HG03432 (cell line): ENCODE measurements at regions not wholly inside any gene's neighbourhood (a gene's known extent, or its start where the extent isn't known, plus 50 kb on each side); places are given as distances from the start of the nearest gene placed in this dataset.

ENCODE experiments used
- ATAC-seq: cut with Tn5 transposase; IDR thresholded peaks from one replicate; pipeline ENCODE4 v1.9.1; 2021; ENCODE audit warnings: mild to moderate bottlenecking, moderate library complexity; ENCODE audit not compliant: unreplicated experiment

GRCh38 chr2:241924069-241924908 is 54.8 kb downstream of the RTP5 start:
- no peak for ATAC-seq

GRCh38 chr2:241924909-241925250 is 55.4 kb downstream of the RTP5 start:
- ATAC-seq, result no peak

DNA sequence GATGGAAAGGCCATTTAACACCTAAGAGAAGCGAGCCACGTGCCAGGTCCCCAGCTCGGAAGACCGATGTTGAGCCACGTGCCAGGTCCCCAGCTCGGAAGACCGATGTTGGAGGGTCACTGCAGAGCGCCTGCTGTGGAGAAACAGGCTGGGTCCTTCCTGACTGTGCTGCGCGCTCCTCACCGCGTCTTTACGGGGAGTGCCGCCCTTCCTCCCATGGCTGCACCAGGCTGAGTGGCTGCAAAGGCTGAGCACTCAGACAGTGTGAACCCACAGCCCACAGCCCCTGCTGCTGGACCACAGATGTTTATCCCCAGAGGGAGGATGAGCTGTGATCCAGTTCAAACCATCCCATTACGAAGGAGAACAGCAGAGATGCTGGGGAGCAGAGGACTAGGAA is 55.7 kb downstream of the RTP5 start:
- ATAC-seq, result no peak

DNA sequence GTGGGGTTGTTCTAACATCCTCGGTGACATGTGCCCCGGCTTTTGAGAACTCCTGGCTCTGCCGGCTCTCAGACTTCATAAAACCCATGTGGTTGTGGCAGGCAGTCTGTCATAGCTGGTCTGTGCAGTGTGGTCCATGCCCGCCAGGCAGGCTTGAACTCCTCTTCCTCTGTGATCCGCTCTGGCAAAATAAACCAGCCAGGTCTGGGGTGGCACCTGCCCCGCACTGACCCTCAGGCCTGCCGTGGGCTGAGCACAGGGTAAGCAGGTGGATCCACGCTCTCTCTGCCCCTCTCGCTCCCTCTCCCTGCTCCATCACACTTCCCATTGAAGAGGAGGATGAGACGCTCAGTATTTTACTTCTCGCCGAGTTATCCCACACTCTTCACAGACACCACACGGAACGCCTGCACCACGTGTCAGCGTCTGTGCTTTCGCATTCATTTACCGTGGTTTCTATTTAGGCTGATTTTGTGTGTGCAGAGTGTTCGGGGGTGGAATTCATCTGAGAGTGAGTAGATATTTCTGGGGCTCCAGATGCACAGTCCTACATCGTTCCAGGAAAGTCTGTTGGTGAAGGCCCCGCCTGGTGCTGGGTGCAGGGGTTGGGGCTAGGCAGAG is 56.4 kb downstream of the RTP5 start:
- ATAC-seq, result no peak

GRCh38 chr2:241926541-241927311 is 57.2 kb downstream of the RTP5 start:
- no peak for ATAC-seq

- ATAC-seq, result no peak
Measured at GRCh38 chr2:241929551-241930490, 60.3 kb downstream of the RTP5 start.

GRCh38 chr2:241931084-241931975 is 61.8 kb downstream of the RTP5 start:
- no peak for ATAC-seq

GRCh38 chr2:241931976-241932898 is 62.7 kb downstream of the RTP5 start:
- no peak for ATAC-seq

- no peak for ATAC-seq
Measured at GRCh38 chr2:241932899-241933178, 63.3 kb downstream of the RTP5 start.

- no peak for ATAC-seq
Measured at GRCh38 chr2:241933179-241933911, 63.8 kb downstream of the RTP5 start.

DNA sequence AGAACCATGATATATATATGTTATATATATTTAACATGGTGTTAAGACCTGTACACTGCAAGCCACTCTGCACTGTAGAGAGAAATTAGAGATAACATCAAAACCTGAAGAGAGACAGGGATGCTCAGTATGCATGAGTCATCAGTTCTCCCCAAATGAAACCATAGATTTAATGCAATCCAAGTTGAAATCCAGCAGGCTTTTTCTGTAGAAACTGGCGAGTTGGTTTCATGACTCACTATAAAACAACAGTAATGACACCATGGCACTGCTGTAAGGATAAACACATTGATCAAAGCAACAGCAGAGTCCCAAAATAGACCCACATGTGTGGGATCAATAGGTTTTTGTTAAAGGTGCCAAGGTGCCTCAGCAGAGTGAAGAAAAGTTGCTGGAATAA is 65.8 kb downstream of the RTP5 start:
- ATAC-seq, result no peak

DNA sequence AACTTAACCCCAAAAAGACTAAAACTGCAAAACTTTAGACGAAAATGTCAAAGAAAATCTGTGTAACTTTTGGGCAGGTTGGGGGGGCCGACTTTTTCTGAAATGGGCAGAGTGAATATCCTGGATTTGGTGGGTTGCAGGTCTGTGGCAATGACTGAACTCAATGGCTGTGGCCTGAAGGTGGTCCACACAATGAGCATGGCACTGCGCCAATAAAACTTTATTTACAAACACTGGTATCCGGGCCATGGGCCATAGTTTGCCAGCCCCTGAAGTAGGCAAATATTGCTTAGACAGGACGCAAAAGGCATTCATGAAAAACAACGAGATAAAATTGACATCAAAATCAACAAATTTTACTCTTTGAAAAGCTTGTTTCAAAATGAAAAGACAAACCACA is 66.2 kb downstream of the RTP5 start:
- ATAC-seq, result no peak

DNA sequence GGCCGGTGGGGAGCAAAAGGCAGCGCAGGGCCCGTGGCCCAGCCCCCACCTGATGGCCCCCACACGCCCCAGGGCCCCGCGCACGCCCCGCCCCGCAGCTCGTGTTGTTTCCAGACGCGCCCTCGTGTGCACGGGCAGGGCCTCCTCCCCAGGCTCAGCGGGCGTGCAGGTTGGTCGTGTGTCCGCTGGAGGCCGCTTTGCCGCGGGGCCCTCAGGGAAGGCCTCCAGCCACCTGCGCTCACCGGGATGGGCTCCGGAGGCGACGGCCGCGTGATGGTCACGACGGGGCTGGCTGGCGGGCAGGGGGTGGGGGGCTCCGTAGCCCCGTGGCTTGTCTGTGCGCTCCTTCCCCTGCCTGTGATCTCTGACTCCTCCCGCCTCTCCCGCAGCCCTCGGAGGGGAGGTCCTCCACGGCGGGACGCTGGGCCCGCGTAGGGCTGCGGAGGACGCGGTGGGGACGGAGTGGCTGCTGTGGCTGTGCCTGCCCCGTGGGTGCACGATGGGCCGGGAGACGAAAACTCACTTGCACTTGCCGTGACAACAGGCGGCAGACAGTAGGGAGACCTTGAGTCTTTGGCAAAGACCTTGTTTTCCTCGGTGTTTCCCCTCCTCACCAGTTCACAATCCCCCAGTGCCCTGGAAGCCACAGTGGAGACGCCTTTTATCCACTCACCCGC is 67.1 kb downstream of the RTP5 start:
- ATAC-seq, result no peak

DNA sequence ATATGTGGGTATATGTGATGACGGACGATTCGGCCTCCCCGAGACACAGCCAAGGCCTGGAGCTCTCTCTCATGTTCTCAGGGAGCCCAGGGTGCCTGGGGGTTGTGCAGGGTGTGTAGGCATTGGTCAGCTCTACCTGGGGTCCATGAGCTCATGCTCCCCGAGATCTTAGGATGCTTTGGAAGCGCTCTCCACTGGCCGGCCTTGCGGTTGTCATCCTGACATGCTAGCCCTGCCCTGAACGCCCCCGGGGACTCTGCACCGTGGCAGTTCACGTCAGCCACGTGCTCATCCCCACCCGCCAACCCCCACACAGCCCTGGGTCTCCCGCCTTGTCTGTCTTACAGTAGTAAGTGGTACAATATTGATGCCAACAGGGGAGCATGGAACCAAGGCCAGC is 67.8 kb downstream of the RTP5 start:
- ATAC-seq, result no peak

DNA sequence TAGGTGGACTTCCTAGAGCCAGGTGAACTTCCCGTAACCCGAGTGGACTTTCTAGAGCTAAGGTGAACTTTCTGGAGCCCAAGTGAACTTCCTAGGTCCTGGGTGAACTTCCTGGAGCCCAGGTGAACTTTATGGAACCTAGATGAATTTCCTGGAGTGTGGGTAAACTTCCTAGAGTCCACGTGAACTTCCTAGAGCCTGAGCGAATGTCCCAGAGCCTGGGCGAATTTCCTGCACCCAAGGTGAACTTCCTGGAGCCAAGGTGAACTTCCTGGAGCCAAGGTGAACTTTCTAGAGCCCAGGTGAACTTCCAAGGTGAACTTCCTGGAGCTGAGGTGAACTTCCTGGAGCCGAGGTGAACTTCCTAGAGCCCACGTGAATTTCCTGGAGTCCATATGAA is 70.0 kb downstream of the RTP5 start:
- ATAC-seq, result no peak

GRCh38 chr2:241940329-241940728 is 70.8 kb downstream of the RTP5 start:
- ATAC-seq, result no peak

DNA sequence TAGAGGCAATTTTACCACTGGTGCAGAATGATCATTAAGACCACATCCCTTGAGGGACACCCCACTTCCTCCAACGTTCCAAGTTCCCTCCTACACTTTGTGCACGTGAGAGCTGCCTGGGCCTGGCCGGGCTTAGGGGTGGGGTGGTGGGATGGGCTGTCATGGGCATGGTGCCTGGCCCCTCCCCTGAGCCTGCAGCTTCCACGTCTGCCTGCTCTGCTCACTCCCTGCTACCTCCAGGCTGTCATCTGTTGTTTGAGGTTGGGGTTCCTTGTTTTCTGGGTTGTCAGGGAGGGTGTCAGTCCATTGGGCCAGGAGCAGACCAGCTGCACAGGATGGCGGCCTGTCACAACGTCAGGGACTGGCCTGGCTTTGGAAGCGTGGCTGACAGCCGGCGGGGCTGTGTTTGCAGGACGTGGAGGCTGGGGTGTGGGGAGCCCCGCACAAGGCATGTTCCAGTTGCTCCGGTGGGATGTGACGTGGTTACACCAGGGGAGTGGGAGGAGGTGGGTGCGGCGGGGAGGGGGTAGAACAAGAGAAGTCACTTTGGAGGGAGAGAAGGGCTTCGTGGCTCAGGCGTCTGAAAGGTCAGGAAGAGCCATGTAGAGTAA is 72.3 kb downstream of the RTP5 start:
- ATAC-seq, result no peak
